VCaP (cell line): ENCODE measurements at regions not wholly inside any gene's neighbourhood (a gene's known extent, or its start where the extent isn't known, plus 50 kb on each side); places are given as distances from the start of the nearest gene placed in this dataset.

Experiments used
- H3K27ac ChIP-seq: fragments of 450-650 bp; 2 replicates; pipeline ENCODE4 v1.5.1; 2017
- CTCF ChIP-seq: fragments of 450-650 bp; conservative IDR thresholded peaks from 2 replicates; pipeline ENCODE4 v1.5.1; 2017; ENCODE audit warnings: mild to moderate bottlenecking, moderate library complexity

- no peak overlapping the region for H3K27ac ChIP-seq
- TF ChIP-seq CTCF, result no peak
Observed at GRCh38 chr17:13725288-13725990, 123.7 kb upstream of the HS3ST3A1 start.

GRCh38 chr17:13727441-13728171 is 125.9 kb upstream of the HS3ST3A1 start:
- no peak overlapping the region for H3K27ac ChIP-seq

GRCh38 chr17:13728781-13729180 is 127.1 kb upstream of the HS3ST3A1 start:
- TF ChIP-seq CTCF, result no peak
- no peak overlapping the region for H3K27ac ChIP-seq

More at GRCh38 chr17:13727441-13728171, 125.9 kb upstream of the HS3ST3A1 start:
- TF ChIP-seq CTCF, result no peak

GRCh38 chr17:13729466-13730134 is 127.9 kb upstream of the HS3ST3A1 start:
- no peak for TF ChIP-seq CTCF

GRCh38 chr17:13734880-13735279 is 133.2 kb upstream of the HS3ST3A1 start:
- no peak for TF ChIP-seq CTCF
- no peak overlapping the region for H3K27ac ChIP-seq

More at GRCh38 chr17:13729466-13730134, 127.9 kb upstream of the HS3ST3A1 start:
- no peak overlapping the region for H3K27ac ChIP-seq

GRCh38 chr17:13735444-13735843 is 133.7 kb upstream of the HS3ST3A1 start:
- H3K27ac ChIP-seq, result no peak overlapping the region

More at GRCh38 chr17:13735444-13735843, 133.7 kb upstream of the HS3ST3A1 start:
- no peak for TF ChIP-seq CTCF
